Erythroblast (primary cell): ENCODE measurements at regions not wholly inside any gene's neighbourhood (a gene's known extent, or its start where the extent isn't known, plus 50 kb on each side); places are given as distances from the start of the nearest gene placed in this dataset.

ENCODE experiments used
- DNase-seq, 2 experiments: peaks; one replicate each; lab custom pipeline; 2025; lab: John Stamatoyannopoulos, UW
- GATA1 ChIP-seq: IDR thresholded peaks from 2 replicates; pipeline ENCODE4 v1.6.1; 2011; ENCODE audit warnings: low read depth, mild to moderate bottlenecking, control low read depth, low read length, moderate library complexity
- POLR2A ChIP-seq: IDR thresholded peaks from 2 replicates; pipeline ENCODE4 v1.6.1; 2011; ENCODE audit warnings: mild to moderate bottlenecking, low read length

DNA sequence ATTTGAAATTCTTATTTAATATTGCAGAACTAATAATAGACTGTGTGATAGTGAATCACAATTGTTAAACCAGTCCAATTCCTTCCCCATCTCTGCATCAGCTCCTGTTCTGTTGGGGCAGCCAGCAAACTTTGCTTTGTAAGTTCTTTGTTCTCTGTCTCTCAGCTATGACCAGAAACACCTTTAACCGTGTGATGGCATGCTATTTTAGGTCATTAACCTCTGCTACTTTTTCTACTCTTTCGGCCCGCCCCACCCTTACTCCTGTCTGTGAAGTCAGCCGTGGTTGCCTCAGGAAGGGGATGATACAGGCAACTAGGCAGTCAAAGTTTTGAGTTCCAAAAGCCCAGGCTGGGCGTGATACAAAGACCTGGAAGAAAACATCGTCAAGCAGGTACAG lies 51.3 kb upstream of the EGFL6 start:
- no peak for DNase-seq

DNA sequence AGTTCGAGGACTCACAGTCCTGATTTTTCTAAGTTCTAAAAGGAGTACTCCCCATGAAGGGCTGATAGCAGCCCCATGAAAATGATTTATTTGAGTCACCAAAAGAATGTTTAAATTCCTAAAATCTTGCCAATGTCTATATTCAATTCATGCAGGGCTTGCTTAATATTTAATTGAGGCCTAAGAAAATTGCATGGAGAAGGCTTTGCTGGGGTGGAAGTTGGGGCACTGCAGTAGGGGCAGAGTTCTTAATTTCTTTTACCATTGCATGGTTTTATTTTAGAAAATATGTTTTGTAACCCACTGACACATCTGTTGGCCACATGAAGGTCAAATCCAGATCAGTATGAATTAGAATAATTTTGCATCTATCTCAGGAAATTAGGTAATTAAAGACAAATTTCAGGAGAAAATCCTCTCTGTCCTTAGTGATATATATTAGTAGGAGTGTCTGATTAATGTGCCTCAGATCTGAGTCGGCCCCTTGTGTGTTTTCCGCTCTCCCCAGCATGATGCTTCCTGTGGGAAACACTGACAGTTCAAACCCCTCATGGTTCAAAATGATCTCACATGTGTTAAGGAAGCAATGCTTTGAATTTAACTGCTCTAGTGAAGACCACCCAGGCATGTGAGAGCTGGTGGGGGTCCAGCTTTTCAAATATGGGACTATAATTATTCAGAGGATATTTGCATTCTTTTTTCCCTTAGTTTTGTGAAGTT lies 54.0 kb upstream of the EGFL6 start:
- TF ChIP-seq GATA1, result no peak
- no peak for TF ChIP-seq POLR2A
- DNase-seq, result no peak

More for the DNA sequence above, 51.3 kb upstream of the EGFL6 start:
- TF ChIP-seq POLR2A, result no peak
- no peak for TF ChIP-seq GATA1

DNA sequence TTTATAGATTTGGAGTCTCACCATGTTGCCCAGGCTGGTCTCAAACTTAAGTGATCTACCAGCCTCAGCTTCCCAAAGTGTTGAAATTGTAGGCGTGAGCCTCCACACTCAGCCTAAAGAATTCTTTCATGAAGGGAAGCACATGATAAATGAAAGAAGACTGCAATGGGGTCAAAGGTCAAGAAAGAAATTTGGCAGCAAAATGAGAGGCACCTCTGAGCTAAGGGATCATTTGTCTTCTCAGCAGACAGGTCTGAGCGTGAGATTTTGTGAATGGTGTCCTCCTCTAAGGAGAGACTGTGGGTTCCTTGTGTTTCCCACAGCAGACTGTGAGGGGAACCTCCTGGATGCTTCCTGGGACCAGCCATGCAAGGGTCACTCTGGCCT lies 57.5 kb upstream of the EGFL6 start:
- no peak for DNase-seq
- TF ChIP-seq POLR2A, result no peak
- no peak for TF ChIP-seq GATA1

DNA sequence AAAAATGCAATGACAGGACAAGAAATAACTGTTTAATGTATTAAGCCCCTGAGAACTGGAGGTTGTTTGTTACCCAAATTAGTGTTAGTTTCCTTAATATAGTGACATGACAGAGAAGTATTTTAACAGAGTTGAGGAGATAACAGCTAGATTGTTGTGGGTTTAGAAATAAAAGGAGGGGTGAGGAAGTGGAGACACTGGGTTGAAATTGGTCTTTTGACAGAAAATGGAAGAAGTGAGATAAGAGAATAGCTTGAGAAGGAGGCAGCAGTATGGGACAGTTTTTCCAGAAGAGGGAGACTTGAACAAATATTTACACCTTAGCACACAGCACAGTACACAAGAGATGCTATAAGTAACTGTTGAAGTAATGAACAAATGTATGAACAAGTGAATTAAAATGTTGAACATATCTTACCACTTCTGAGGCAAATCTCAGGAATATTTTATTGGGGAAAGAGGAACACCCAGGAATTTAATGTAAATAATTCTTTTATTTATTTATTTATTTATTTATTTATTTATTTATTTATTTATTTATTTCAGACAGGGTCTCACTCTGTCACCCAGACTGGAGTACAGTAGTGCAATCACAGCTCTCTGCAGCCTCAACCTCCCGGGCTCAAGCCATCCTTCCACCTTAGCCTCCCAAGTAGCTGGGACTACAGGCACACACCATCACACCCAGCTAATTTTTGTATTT lies 58.0 kb upstream of the EGFL6 start:
- DNase-seq, result peak; percentile 2 to 6
- TF ChIP-seq POLR2A, result no peak
- TF ChIP-seq GATA1, result no peak

DNA sequence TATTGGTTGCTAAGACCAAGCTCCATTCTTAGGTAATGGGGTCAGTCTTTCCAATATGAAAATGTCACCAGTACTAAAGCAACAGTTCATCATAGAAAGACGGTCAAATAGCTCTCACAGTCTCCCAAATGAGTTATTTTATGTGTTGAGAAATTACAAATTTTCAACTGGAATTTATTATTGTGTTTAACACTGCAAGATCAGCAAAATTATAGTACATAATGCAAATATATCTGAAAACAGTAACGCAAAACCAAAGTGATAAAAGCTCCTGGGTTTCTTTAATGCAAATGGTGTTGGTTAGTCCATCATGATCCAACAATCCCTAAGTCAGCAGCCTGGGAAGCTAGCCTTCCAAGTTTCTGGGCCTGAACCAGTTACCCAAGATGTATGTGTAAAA lies 61.5 kb upstream of the EGFL6 start:
- DNase-seq, result no peak
- TF ChIP-seq POLR2A (no peak), GATA1 (no peak)

DNA sequence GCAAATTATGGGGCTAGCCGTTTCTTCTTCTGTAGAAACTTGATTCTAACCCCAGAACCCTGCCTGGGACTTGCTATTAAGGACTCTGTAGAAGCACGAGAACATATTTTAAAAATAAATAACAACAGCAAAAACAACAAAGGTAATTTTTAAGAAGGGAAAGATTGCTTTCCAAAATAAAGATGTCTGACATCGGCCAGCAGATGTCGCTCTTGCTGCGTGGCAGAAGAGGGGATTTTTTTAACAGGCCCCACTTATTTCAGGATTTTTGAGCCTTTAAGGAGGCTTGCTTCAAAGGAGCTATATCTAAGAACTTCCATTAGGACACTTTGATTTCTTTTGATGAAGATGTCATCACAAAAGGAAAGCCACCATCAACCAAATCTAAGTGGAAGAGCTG lies 62.8 kb upstream of the EGFL6 start:
- TF ChIP-seq POLR2A (no peak), GATA1 (no peak)
- DNase-seq, result peak; percentile 59 to 76

DNA sequence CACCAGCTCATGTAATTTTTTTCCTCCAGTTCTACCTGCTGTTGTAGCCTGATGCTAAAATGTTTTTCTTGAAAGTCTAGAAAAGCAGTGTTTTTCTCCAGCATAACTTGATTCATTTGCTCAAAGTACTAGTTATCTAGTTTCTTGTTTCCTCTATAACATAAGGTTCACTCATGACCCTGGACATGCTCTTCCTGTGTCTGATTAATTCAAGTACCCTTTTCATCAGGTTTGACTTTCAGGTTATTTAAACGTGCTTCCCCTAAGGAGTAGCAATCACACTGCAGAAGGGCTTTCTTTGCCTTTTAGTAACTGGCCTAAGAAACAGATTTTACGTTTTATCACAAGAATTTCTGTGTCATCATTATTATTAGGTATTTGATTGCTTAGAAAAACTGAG lies 66.8 kb upstream of the EGFL6 start:
- DNase-seq, result no peak
- TF ChIP-seq GATA1 (no peak), POLR2A (no peak)

DNA sequence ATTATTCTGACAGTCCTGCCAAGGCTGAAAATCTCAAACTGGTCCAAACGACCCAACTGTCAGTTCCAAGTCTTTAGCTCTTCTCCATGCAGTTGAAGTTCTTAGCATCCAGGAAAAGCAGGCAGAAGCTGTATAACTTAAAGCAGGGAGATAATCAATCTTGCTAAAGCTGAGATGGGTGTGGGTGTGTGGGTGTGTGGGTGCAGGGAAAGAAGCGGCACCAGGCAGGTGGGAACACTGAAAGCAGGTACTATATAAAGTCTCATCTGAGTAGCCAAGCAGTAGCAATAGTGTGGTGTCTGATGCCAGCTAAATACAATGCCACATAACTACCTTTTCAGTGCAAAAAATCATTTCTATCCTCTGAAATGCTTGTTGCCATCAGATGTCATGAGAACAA lies 69.7 kb upstream of the EGFL6 start:
- DNase-seq, result no peak
- TF ChIP-seq GATA1 (no peak), POLR2A (no peak)

DNA sequence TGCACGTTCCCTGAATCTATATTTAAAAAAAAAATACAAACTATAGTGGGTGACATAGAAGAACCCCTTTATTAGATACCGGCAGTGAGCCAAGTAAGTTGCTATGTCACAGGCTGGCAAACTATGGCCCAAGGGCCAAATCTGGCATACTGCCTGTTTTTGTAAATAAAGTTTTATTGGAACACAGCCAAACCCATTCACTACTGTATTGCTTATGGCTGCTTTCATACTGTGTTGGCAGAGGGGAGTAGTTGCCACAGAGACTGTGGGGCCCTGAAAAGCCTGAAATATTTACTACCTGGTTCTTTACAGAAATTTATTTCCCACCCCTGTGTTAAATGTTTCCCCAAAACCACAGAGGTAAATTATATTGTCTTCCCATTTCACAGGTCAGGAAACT lies 71.2 kb upstream of the EGFL6 start:
- no peak for DNase-seq
- no peak for TF ChIP-seq GATA1
- no peak for TF ChIP-seq POLR2A

DNA sequence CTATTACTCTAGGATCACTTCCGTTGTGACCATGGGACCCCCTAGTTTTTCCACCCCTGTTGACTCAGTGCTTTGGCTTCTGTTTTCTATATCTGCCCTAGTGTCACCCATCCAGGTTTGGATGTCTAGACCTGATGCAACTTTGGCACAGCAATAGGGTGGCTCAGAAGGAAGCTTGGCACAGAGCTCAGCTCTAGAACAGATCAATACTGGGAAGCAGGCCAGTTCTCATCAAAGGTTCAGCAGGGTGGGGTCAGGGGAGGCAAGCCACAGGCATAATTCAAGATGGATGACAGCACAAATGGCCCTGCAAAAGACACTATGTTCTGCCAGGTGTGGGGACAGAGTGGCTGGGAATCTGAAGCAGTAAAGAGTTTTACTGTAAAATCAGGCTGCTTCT lies 74.2 kb upstream of the EGFL6 start:
- no peak for DNase-seq
- TF ChIP-seq POLR2A, result no peak
- TF ChIP-seq GATA1, result no peak

DNA sequence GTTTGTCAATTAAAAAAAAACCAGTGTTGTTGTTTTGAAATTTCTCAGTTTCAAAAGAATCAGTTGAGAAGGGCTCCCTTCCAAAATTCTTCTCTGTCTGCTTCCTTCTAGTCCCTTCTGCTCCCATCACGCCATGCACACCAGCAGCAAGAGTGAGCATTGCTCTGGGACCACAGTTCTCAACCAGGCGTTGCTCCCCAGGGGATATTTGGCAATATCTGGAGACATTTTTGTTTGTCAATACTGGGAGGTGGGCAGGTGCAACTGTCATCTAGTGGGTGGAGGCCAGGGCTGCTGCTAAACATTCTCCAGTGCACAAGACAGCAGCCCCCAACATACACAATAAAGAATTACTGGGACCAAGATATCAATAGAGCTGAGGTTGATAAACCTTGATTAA lies 74.8 kb upstream of the EGFL6 start:
- TF ChIP-seq POLR2A (no peak), GATA1 (no peak)
- DNase-seq, result no peak

DNA sequence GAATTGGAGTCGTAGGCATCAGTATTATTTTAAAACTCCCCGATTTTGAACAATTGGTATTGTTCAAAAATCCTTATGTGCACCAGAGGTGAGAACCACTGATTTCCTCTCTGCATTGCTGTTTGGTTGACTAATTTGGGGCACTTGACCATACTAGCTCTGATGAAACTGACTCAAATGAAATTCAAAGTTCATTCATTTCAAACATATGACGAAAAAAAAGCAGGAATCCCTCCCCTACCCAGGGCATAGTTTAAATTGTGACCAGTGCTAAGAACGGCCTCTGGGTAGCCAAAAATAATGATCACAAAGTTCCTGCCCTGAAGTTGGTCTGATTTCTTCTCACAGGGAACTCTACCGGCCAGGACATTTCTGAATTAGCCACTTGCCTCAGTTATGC lies 75.7 kb upstream of the EGFL6 start:
- no peak for TF ChIP-seq GATA1
- DNase-seq, result no peak

DNA sequence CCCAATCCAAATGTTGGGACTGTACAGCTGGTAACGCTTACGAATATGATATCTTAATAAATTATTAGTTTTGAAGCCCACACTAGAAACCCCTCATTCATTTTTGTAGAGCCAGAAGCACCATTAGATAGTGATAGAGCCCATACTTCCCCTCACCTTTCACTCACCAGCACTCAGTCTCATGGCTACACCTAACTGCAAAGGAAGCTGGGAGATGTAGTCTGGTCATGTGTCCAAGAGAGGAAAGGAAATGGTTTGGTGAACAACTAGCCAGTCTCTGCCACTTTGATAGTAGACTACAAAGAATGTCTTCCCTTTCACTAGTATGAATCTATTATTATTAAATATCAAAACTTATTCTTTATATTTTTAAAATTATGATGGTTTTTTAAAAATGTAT lies 77.1 kb upstream of the EGFL6 start:
- DNase-seq, result no peak
- TF ChIP-seq GATA1 (no peak), POLR2A (no peak)

DNA sequence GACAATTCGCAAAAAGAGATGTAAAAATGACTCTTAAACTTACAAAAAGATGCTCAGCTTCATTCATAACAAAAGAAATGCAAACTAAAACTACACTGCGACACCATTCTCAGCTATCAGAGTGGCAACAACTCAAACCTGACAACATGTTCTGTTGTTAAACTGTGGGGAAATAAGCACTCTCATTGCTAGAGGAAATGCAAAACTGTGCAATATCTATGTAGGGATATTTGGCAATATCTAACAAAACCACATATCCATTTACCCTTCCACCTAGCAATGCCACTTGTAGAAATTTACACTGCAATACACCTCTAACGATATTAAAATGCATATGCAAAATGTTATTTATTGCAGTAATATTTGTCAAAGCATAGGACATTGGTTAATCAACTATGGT lies 78.3 kb upstream of the EGFL6 start:
- no peak for TF ChIP-seq GATA1
- TF ChIP-seq POLR2A, result no peak
- no peak for DNase-seq

DNA sequence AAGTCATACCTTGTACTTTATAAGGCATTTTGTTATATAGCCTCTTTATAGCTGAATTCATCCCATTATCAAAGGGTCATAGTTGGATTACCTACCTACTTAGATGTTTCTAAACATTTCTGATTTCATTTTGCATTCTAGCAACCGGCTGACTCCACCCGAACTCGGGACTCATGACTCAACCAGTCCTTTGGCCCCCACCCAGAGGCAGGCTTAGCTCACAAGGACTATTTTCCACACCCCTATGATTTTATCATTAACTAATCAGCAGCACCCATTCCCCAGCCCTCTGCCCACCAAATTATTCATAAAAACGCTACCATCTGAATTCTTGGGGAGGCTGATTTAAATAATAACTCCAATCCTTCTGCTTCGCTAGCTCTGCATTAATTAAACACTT lies 79.9 kb upstream of the EGFL6 start:
- TF ChIP-seq GATA1 (no peak), POLR2A (no peak)
- DNase-seq, result peak; percentile 19 to 67
